Activated CD4-positive, alpha-beta memory T cell treated with anti-CD3 and anti-CD28 coated beads, Interleukin-2, amount 10 ng/mL, durations not matched to agents 7 days and 5 days (primary cell): ENCODE measurements at regions not wholly inside any gene's neighbourhood (a gene's known extent, or its start where the extent isn't known, plus 50 kb on each side); places are given as distances from the start of the nearest gene placed in this dataset.
"Not testable (repeated sequence)": the region's sequence is repeated elsewhere in the genome, so short reads cannot be mapped to it uniquely, and the experiment has no call there.

Experiments used
- CTCF ChIA-PET: fragments of 350-600 bp; sonication (Branson Sonifier 250); formaldehyde crosslinking; loops from one replicate; lab custom pipeline; 2021; ENCODE audit warnings: antibody characterized with exemption, inconsistent platforms; lab: Charles Lee
- POLR2A ChIA-PET: fragments of 350-600 bp; sonication (Branson Sonifier 250); formaldehyde crosslinking; loops from one replicate; lab custom pipeline; 2021; ENCODE audit warnings: antibody characterized with exemption; lab: Charles Lee
- DNase-seq: peaks from one replicate; pipeline ENCODE4 v3.0.0-alpha.2; 2020
- H3K27ac Mint-ChIP-seq: one replicate; pipeline ENCODE4 v1.8.0; 2021; ENCODE audit warnings: mild to moderate bottlenecking, mixed read lengths
- H3K27me3 Mint-ChIP-seq: one replicate; pipeline ENCODE4 v1.8.0; 2021; ENCODE audit warnings: mixed read lengths
- H3K36me3 Mint-ChIP-seq: one replicate; pipeline ENCODE4 v1.8.0; 2021; ENCODE audit warnings: low read depth, mixed read lengths
- H3K4me1 Mint-ChIP-seq: one replicate; pipeline ENCODE4 v1.8.0; 2021; ENCODE audit warnings: mixed read lengths
- H3K4me3 Mint-ChIP-seq: one replicate; pipeline ENCODE4 v1.8.0; 2021; ENCODE audit warnings: mild to moderate bottlenecking, mixed read lengths
- H3K9me3 Mint-ChIP-seq: one replicate; pipeline ENCODE4 v1.8.0; 2021; ENCODE audit warnings: mixed read lengths

DNA sequence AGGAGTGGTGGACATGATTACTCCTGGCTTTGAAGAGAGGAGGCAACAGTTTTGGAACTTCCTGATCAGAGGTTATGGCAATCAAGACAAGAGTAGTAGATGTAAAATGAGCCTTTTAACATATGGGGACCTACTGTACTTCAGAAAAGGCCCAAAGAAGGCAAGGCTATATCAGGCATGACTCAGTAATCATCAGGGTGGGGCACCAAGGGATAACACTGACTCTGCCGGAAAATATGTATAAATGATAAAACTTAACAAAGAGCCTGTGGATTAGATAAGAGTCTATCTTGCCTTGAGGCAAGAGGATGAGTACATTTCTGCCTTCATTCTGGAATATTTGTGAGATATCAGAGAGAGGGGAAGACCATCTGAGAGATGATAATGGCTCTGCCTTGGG is 1389.9 kb upstream of the MAP3K7 start:
- Mint-ChIP-seq H3K4me3 (no peak overlapping the region), H3K27me3 (no peaks in the 10 kb centered on the region), H3K36me3 (no peaks in the 10 kb centered on the region), H3K9me3 (peaks cover 15% of the 10 kb centered on the region), H3K27ac (no peak overlapping the region), H3K4me1 (no peaks in the 10 kb centered on the region)
- CTCF ChIA-PET = no interaction called here
- POLR2A ChIA-PET = no interaction called here
- DNase-seq = no peak

GRCh38 chr6:91970700-91971099 is 1383.8 kb upstream of the MAP3K7 start:
- Mint-ChIP-seq H3K4me3 (no peak overlapping the region), H3K27ac (no peak overlapping the region), H3K27me3 (no peaks in the 10 kb centered on the region), H3K4me1 (no peaks in the 10 kb centered on the region), H3K9me3 (peaks cover 24% of the 10 kb centered on the region), H3K36me3 (no peaks in the 10 kb centered on the region)
- DNase-seq = no peak
- ChIA-PET CTCF (no interaction called here), POLR2A (no interaction called here)

GRCh38 chr6:91965872-91966271 is 1379.0 kb upstream of the MAP3K7 start:
- Mint-ChIP-seq H3K27ac (no peak overlapping the region), H3K4me3 (no peak overlapping the region), H3K27me3 (no peaks in the 10 kb centered on the region), H3K9me3 (peaks cover 25% of the 10 kb centered on the region), H3K36me3 (no peaks in the 10 kb centered on the region), H3K4me1 (no peaks in the 10 kb centered on the region)
- ChIA-PET CTCF (no interaction called here), POLR2A (no interaction called here)
- DNase-seq = no peak

GRCh38 chr6:91961671-91962070 is 1374.8 kb upstream of the MAP3K7 start:
- no peaks in the 10 kb centered on the region for H3K4me1 Mint-ChIP-seq
- H3K9me3 Mint-ChIP-seq = peaks cover 19% of the 10 kb centered on the region
- ChIA-PET CTCF (no interaction called here), POLR2A (no interaction called here)
- H3K27me3 Mint-ChIP-seq = no peaks in the 10 kb centered on the region
- no peak for DNase-seq
- H3K4me3 Mint-ChIP-seq = no peak overlapping the region
- no peak overlapping the region for H3K27ac Mint-ChIP-seq
- no peaks in the 10 kb centered on the region for H3K36me3 Mint-ChIP-seq

DNA sequence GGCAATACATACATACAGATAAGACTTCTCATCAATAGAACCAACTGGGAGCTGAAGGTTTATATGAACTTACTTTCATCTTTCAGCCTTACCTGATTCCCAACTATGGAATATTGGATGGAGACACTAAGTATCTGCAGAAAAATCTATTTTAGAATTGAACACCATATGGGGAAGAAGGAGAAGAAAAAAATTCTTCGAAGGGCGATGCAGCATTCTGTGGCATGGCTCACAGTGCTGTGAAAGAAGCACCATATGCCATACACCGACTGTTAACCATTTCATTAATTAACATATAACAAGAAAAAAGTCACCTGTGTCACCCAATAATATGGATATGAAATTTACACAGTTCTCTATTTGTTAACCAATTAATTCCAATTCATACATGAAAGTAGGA is 1374.4 kb upstream of the MAP3K7 start:
- POLR2A ChIA-PET = no interaction called here
- Mint-ChIP-seq H3K4me1 (no peaks in the 10 kb centered on the region), H3K27me3 (no peaks in the 10 kb centered on the region), H3K4me3 (no peak overlapping the region), H3K36me3 (no peaks in the 10 kb centered on the region), H3K9me3 (peaks cover 17% of the 10 kb centered on the region), H3K27ac (no peak overlapping the region)
- no peak for DNase-seq
- CTCF ChIA-PET = no interaction called here

DNA sequence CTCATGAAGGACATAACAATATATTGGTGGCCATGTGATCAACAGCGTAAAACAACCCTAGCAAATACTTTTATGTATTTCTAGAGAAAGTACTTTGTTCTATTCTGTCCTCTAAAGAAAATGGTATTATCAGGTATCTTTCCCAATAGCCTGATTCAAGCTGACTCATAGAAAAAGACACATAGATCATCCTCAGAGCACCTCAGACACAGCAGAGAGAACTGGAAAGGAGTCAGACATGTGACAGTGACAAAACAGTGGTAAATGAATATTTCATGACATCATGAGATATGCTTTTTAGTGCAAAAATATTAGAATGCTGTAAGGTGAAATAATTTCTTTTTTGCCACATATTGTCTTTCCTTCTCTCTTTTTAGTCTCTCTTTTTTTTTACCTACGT is 1355.0 kb upstream of the MAP3K7 start:
- Mint-ChIP-seq H3K27ac (no peak overlapping the region), H3K27me3 (no peaks in the 10 kb centered on the region), H3K4me1 (no peaks in the 10 kb centered on the region), H3K36me3 (no peaks in the 10 kb centered on the region), H3K4me3 (no peak overlapping the region), H3K9me3 (peaks cover 5% of the 10 kb centered on the region)
- POLR2A ChIA-PET = no interaction called here
- CTCF ChIA-PET = no interaction called here
- DNase-seq = no peak

DNA sequence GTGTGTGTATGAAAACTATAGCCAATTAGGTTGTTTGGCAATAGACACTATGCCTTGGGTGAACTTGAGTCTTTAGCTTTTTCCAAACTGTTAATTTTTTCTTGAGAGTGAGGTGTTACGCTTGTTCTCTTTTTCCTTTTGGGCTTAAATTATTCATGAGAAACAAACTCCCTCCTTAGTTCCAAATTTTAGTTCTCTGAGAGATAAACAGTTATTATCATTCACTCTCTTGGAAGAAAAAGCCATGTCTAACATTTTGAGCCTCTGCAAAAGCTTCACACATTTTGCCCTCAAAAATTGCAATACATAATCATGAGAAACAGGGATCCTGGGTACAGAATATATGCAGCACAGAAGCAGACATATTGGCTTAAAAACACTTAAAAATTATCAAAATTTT is 1353.9 kb upstream of the MAP3K7 start:
- H3K27ac Mint-ChIP-seq = no peak overlapping the region
- peaks cover 4% of the 10 kb centered on the region for H3K9me3 Mint-ChIP-seq
- ChIA-PET CTCF (no interaction called here), POLR2A (no interaction called here)
- no peaks in the 10 kb centered on the region for H3K27me3 Mint-ChIP-seq
- no peak for DNase-seq
- no peak overlapping the region for H3K4me3 Mint-ChIP-seq
- H3K4me1 Mint-ChIP-seq = no peaks in the 10 kb centered on the region
- H3K36me3 Mint-ChIP-seq = no peaks in the 10 kb centered on the region

DNA sequence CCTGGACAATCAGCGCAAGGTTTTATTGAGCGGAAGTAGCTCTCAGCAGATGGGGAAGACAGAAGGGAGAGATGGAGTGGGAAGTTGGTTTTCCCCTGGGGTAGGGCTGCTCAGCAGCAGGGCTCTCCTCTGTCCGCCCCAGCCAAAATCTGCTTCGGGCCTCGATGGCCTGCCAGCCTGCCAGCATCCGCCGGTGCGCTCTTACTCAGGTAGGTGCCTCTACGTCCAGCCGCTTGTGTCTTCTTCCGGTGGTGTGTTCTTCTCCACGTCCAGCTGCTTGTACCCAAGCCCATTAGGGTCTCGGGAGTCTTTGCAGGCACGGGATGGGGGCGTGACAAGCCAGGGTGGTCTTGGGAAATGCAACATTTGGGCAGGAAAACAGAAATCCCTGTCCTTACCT is 1340.0 kb upstream of the MAP3K7 start:
- ChIA-PET CTCF (no interaction called here), POLR2A (no interaction called here)
- H3K27ac Mint-ChIP-seq = no peak overlapping the region
- DNase-seq = no peak
- H3K27me3 Mint-ChIP-seq = no peaks in the 10 kb centered on the region
- no peaks in the 10 kb centered on the region for H3K4me1 Mint-ChIP-seq
- H3K4me3 Mint-ChIP-seq = no peak overlapping the region
- peaks cover 11% of the 10 kb centered on the region for H3K9me3 Mint-ChIP-seq
- no peaks in the 10 kb centered on the region for H3K36me3 Mint-ChIP-seq

DNA sequence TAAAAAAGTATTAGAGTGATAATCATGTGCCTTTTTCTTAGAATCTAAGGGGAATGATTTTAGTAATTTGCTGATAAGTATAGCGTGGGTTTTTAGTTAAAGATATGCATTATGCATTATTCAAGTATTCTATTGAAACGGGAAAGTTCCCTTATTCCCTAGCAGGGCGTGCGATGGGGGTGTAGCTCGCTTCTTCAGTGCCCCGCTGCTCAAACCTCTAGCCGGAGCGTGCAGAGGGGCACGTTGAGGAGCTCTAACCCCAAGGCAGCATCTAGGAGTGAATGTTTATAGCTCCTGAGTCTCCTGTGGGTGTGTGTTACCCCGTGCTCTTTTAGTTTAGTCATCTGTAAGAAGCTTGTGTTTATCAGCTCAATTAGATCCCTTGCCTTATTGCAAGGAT is 1339.5 kb upstream of the MAP3K7 start:
- Mint-ChIP-seq H3K36me3 (no peaks in the 10 kb centered on the region), H3K4me1 (no peaks in the 10 kb centered on the region), H3K9me3 (peaks cover 11% of the 10 kb centered on the region), H3K27me3 (no peaks in the 10 kb centered on the region), H3K27ac (no peak overlapping the region), H3K4me3 (no peak overlapping the region)
- DNase-seq = no peak
- CTCF ChIA-PET = no interaction called here
- POLR2A ChIA-PET = no interaction called here

DNA sequence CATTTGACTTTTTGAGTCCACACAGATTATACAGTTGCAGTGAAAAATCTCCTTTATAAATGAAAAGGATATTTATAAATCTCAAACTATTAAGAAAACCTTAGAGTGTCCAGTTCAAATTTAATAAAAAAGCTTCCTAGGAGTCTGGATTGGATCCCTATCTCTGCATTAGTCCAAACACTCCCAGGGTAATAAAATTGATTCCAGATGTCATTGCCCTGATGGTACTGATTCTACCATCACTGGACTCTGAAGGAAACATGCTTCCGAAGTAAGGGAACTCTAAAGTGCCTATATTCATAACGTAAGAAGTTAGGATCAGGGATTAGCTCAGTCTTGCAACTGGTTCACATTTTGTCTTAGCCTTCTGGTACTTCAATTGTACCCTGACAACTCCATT is 1325.1 kb upstream of the MAP3K7 start:
- DNase-seq = no peak
- Mint-ChIP-seq H3K4me1 (no peaks in the 10 kb centered on the region), H3K27ac (no peak overlapping the region), H3K9me3 (peaks cover 8% of the 10 kb centered on the region), H3K4me3 (no peak overlapping the region), H3K36me3 (no peaks in the 10 kb centered on the region), H3K27me3 (no peaks in the 10 kb centered on the region)
- CTCF ChIA-PET = no interaction called here
- POLR2A ChIA-PET = no interaction called here

DNA sequence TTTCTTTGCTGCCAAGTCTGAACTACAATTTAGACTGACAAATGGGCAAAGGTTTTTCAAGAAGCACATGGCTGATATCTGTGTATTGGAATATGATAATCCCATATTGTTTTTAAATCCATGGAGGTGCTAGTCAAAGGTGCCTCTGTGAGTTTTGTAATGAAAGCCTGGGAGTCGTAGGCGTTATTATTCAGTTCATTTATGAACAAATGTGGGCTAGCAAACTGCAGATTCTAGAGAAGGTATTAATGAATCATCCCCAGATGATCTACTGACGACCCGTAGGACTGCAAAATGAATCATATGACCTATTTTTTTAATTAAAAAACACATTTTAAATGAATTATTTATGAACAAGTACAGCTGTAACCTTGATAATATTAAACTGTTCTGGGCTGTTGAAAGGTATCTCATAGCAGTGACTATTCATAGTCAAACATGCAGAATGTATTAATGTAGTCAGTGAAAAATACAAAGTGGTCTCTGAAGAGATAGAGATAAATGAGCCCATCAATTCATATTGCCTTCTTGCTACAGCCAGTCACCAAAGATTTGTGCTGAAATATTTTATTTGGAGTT is 1317.8 kb upstream of the MAP3K7 start:
- Mint-ChIP-seq H3K4me1 (no peaks in the 10 kb centered on the region), H3K9me3 (peaks cover 7% of the 10 kb centered on the region), H3K36me3 (no peaks in the 10 kb centered on the region), H3K27ac (no peak overlapping the region), H3K4me3 (no peak overlapping the region), H3K27me3 (no peaks in the 10 kb centered on the region)
- DNase-seq = no peak
- POLR2A ChIA-PET = no interaction called here
- CTCF ChIA-PET = no interaction called here

- H3K36me3 Mint-ChIP-seq = no peaks in the 10 kb centered on the region
- ChIA-PET CTCF (no interaction called here), POLR2A (no interaction called here)
- peaks cover 15% of the 10 kb centered on the region for H3K9me3 Mint-ChIP-seq
- no peak overlapping the region for H3K27ac Mint-ChIP-seq
- no peak for DNase-seq
- H3K27me3 Mint-ChIP-seq = no peaks in the 10 kb centered on the region
- no peak overlapping the region for H3K4me3 Mint-ChIP-seq
- H3K4me1 Mint-ChIP-seq = no peaks in the 10 kb centered on the region
These were observed 1308.9 kb upstream of the MAP3K7 start for GRCh38 chr6:91895599-91896285.

GRCh38 chr6:91886183-91886795 is 1299.4 kb upstream of the MAP3K7 start:
- CTCF ChIA-PET = no interaction called here
- Mint-ChIP-seq H3K4me1 (no peaks in the 10 kb centered on the region), H3K9me3 (peaks cover 29% of the 10 kb centered on the region), H3K36me3 (no peaks in the 10 kb centered on the region), H3K4me3 (no peak overlapping the region), H3K27ac (no peak overlapping the region), H3K27me3 (no peaks in the 10 kb centered on the region)
- no peak for DNase-seq
- POLR2A ChIA-PET = no interaction called here

GRCh38 chr6:91881791-91882190 is 1294.9 kb upstream of the MAP3K7 start:
- H3K4me1 Mint-ChIP-seq, POLR2A ChIA-PET, H3K27ac Mint-ChIP-seq, DNase-seq, H3K4me3 Mint-ChIP-seq, H3K36me3 Mint-ChIP-seq, H3K27me3 Mint-ChIP-seq, CTCF ChIA-PET: not testable (repeated sequence)
- peaks cover 23% of the 10 kb centered on the region for H3K9me3 Mint-ChIP-seq
